ENCODE measurements at regions not wholly inside any gene's neighbourhood (a gene's known extent, or its start where the extent isn't known, plus 50 kb on each side); places are given as distances from the start of the nearest gene placed in this dataset.

- ATAC-seq, result no peak
- POLR2A ChIA-PET (ENCODE audit: unreplicated experiment), result no interaction called here
- Histone ChIP-seq H3K27ac (ENCODE audit: low read length) (no peak overlapping the region), H3K9me2 (replicated peaks; ENCODE audit: low read length) (no peaks in the 10 kb centered on the region), H2AFZ (ENCODE audit: low read length) (no peak overlapping the region), H3F3A (ENCODE audit: low read length, unreplicated experiment) (no peaks in the 10 kb centered on the region), H3K36me3 (ENCODE audit: low read depth, low read length) (no peaks in the 10 kb centered on the region; the same call in 1 of the 2 replicates), H3K4me1 (ENCODE audit: insufficient read depth, low read length) (no peaks in the 10 kb centered on the region), H3K4me3 (ENCODE audit: low read length) (no peak overlapping the region), H3K4me2 (ENCODE audit: low read length) (no peak overlapping the region), H3K9ac (ENCODE audit: low read length) (no peak overlapping the region), H3K9me3 (ENCODE audit: low read length) (peaks cover 9% of the 10 kb centered on the region; the same call in 1 of the 2 replicates), H3K79me2 (ENCODE audit: low read length) (no peaks in the 10 kb centered on the region), H4K20me1 (ENCODE audit: low read length) (no peaks in the 10 kb centered on the region), H3K27me3 (ENCODE audit: low read length) (peaks cover 7% of the 10 kb centered on the region; the same call in 1 of the 2 replicates)
- BruUV-seq (replicated peaks), result no TSS peak
- CTCF ChIA-PET, result no interaction called here
- intact Hi-C loops (cut with micrococcal nuclease), result no loop called here
- no peak for DNase-seq
- TF ChIP-seq EZH2 (IDR thresholded peaks at IDR 0.05; ENCODE audit: low read length, unreplicated experiment), result no peak
- no peak for TF ChIP-seq CTCF (conservative IDR thresholded peaks at IDR 0.05; ENCODE audit: low read depth, low read length)
- no peak for TF ChIP-seq EZH2phosphoT487 (IDR thresholded peaks at IDR 0.05; ENCODE audit: borderline replicate concordance, low read length)
Observed at GRCh38 chr2:128466376-128466775, 147.7 kb upstream of the HS6ST1 start.

- H3K9ac ChIP-seq (ENCODE audit: low read length), result no peak overlapping the region
- ATAC-seq (no peak), DNase-seq (no peak)
- peaks cover 7% of the 10 kb centered on the region; the same call in 1 of the 2 replicates for H3K27me3 ChIP-seq (ENCODE audit: low read length)
- peaks cover 9% of the 10 kb centered on the region; the same call in 1 of the 2 replicates for H3K9me3 ChIP-seq (ENCODE audit: low read length)
- H4K20me1 ChIP-seq (ENCODE audit: low read length), result no peaks in the 10 kb centered on the region
- no peak overlapping the region for H3K4me2 ChIP-seq (ENCODE audit: low read length)
- no peak overlapping the region for H3K27ac ChIP-seq (ENCODE audit: low read length)
- no peaks in the 10 kb centered on the region for H3K79me2 ChIP-seq (ENCODE audit: low read length)
- TF ChIP-seq CTCF (conservative IDR thresholded peaks at IDR 0.05; ENCODE audit: low read depth, low read length), result no peak
- no peak for TF ChIP-seq EZH2phosphoT487 (IDR thresholded peaks at IDR 0.05; ENCODE audit: borderline replicate concordance, low read length)
- no peak for TF ChIP-seq EZH2 (IDR thresholded peaks at IDR 0.05; ENCODE audit: low read length, unreplicated experiment)
- no peaks in the 10 kb centered on the region; the same call in 1 of the 2 replicates for H3K36me3 ChIP-seq (ENCODE audit: low read depth, low read length)
- no TSS peak for BruUV-seq (replicated peaks)
- no peaks in the 10 kb centered on the region for H3K4me1 ChIP-seq (ENCODE audit: insufficient read depth, low read length)
- ChIA-PET POLR2A (ENCODE audit: unreplicated experiment) (no interaction called here), CTCF (no interaction called here)
- H3K4me3 ChIP-seq (ENCODE audit: low read length), result no peak overlapping the region
- intact Hi-C loops (cut with micrococcal nuclease), result no loop called here
- no peaks in the 10 kb centered on the region for H3K9me2 ChIP-seq (replicated peaks; ENCODE audit: low read length)
- H2AFZ ChIP-seq (ENCODE audit: low read length), result no peak overlapping the region
- no peaks in the 10 kb centered on the region for H3F3A ChIP-seq (ENCODE audit: low read length, unreplicated experiment)
Observed at GRCh38 chr2:128466776-128467175, 148.1 kb upstream of the HS6ST1 start.

GRCh38 chr2:128467321-128467969, 148.8 kb upstream of the HS6ST1 start:
- Histone ChIP-seq H3K36me3 (ENCODE audit: low read depth, low read length) (no peaks in the 10 kb centered on the region; the same call in 1 of the 2 replicates), H4K20me1 (ENCODE audit: low read length) (no peaks in the 10 kb centered on the region), H3K4me3 (ENCODE audit: low read length) (no peak overlapping the region), H3K9me2 (replicated peaks; ENCODE audit: low read length) (no peaks in the 10 kb centered on the region), H3F3A (ENCODE audit: low read length, unreplicated experiment) (no peaks in the 10 kb centered on the region), H3K27ac (ENCODE audit: low read length) (no peak overlapping the region), H3K4me1 (ENCODE audit: insufficient read depth, low read length) (no peaks in the 10 kb centered on the region), H2AFZ (ENCODE audit: low read length) (no peak overlapping the region), H3K9ac (ENCODE audit: low read length) (no peak overlapping the region), H3K9me3 (ENCODE audit: low read length) (peaks cover 9% of the 10 kb centered on the region; the same call in 1 of the 2 replicates), H3K79me2 (ENCODE audit: low read length) (no peaks in the 10 kb centered on the region), H3K4me2 (ENCODE audit: low read length) (no peak overlapping the region), H3K27me3 (ENCODE audit: low read length) (peaks cover 7% of the 10 kb centered on the region; the same call in 1 of the 2 replicates)
- intact Hi-C loops (cut with micrococcal nuclease), result no loop called here
- no TSS peak for BruUV-seq (replicated peaks)
- CTCF ChIA-PET, result no interaction called here
- no peak for TF ChIP-seq CTCF (conservative IDR thresholded peaks at IDR 0.05; ENCODE audit: low read depth, low read length)
- TF ChIP-seq EZH2phosphoT487 (IDR thresholded peaks at IDR 0.05; ENCODE audit: borderline replicate concordance, low read length), result no peak
- TF ChIP-seq EZH2 (IDR thresholded peaks at IDR 0.05; ENCODE audit: low read length, unreplicated experiment), result no peak
- ATAC-seq, result no peak
- POLR2A ChIA-PET (ENCODE audit: unreplicated experiment), result no interaction called here
- no peak for DNase-seq
